ENCODE measurements at regions not wholly inside any gene's neighbourhood (a gene's known extent, or its start where the extent isn't known, plus 50 kb on each side); places are given as distances from the start of the nearest gene placed in this dataset.

- DNase-seq = no peak
These were observed 331.5 kb downstream of the ENC1 start for GRCh38 chr5:74309050-74309449.

DNA sequence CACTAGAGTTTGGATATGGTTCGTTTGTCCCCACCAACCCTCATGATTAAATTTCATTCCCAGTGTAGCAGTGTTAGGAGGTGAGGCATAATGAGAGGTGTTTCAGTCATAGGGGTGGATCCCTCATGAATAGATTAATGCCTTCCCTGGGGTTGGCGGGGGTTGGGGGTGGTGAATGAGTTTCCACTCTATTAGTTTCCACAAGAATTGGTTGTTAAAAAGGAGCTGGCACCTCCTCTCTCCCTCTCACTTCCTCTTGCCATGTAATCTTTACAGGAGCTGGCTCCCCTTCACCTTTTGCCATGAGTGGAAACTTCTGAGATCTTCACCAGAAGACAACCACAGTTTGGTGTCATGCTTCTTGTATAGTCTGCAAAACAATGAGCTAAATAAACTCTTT is 333.7 kb downstream of the ENC1 start:
- DNase-seq = no peak

- no peak for DNase-seq
These were observed 336.0 kb downstream of the ENC1 start for GRCh38 chr5:74304536-74304935.

DNA sequence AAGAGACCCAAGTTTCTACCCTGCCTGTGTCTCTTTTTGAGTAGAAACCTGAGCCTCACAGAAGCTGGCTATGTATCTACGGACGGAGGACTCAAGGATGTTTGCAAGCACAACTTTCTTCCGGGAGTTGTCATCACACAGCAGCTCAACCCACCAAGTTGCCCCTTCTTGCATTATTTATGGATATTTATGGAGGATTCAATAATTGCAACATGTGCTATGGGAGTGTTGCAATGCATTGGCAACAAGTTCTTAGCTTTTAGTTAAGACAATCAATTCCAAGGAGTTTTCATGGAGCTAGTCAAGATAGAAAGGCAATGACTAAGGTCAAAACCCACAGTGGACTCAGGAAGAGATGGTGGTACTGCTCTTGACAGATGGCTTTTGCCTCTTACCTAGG is 336.9 kb downstream of the ENC1 start:
- no peak for DNase-seq

DNA sequence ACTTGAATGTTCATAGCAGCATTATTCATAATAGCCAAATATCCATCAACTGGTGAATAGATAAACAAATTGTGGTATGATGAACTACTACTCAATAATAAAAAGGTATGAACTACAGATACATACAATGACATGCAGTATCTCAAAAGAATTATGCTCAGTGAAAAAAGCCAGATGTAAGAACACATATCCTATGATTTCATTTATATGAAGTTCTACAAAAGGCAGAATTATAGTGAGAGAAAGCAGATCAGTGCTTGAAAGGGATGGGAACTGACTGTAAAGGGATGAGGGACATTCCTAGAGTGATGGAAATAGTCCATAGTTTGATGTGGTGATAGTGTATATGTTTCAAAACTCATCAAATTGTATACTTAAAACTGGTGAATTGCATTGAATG is 339.0 kb downstream of the ENC1 start:
- DNase-seq = no peak

GRCh38 chr5:74300808-74301389 is 339.6 kb downstream of the ENC1 start:
- no peak for DNase-seq

DNA sequence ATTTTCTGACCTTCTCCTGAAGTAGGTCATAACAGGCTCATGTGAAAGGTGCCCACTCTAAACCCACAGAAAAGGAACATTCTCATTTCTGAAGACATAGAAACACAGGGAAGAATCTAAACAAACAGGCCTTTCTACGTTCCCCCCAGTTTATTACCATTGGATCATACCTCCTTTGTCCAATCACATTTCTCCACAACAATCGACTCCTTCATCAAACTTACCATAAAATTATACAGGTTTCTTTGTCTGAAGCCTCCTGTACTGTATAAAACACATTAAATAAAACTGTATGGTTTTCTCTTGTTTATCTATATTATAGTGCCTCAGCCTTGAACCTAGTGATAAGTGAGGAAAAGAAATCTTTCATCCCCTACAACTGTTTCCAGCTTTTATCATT is 340.7 kb downstream of the ENC1 start:
- DNase-seq = no peak

DNA sequence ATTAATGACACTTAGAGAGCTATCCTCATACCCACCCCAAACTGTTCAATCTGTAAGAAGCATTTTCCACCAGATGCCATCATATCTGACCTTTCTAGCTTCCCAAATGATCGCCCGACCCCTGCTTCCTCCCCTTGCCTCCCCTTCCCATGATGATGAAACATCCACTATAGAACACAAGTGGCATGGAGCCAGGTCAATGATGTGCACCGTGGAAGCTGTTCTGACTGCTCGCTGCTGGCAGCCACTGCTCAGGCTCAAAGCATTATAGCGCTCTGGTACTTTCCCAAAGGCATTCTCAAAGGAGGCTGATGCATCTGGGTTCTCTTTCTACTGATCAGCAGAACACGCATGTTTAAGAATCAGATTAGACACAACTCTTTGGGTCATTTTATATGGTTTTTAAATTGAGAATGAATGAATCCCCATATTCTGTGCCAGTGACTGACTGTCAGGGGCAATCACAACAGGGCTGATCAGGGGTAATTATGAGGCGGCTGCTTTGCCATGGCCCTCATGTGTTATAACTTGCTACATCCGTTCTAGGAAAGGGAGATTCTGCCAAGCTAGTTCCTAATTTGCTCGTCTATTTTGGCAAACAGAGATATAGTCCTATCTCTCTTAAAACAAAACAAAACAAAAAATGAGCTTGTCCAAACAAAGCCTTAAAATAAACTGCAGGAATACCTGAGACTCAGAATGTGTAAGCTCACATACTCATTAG is 343.7 kb downstream of the ENC1 start:
- DNase-seq = no peak

- no peak for DNase-seq
These were observed 344.9 kb downstream of the ENC1 start for GRCh38 chr5:74295676-74296075.

DNA sequence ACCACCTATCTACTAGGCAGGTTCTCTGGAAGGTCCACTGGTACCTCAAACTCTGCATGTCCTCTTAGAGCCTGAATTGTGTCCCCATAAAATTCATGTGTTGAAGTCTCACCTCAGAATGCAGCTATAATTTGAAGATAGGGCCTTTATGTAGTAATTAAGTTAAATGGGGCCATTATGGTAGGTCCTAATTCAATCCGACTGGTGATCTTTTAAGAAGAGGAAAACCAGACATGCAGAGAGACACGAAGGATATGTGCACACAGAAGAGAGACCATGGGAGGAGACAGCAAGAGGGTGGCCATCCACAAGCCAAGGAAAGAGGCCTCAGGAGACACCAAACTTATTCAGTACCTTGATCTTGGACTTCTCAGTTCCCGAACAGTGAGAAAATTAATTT is 345.4 kb downstream of the ENC1 start:
- no peak for DNase-seq

GRCh38 chr5:74294231-74294705 is 346.3 kb downstream of the ENC1 start:
- no peak for DNase-seq

- DNase-seq = no peak
These were observed 347.3 kb downstream of the ENC1 start for GRCh38 chr5:74293182-74293581.

DNA sequence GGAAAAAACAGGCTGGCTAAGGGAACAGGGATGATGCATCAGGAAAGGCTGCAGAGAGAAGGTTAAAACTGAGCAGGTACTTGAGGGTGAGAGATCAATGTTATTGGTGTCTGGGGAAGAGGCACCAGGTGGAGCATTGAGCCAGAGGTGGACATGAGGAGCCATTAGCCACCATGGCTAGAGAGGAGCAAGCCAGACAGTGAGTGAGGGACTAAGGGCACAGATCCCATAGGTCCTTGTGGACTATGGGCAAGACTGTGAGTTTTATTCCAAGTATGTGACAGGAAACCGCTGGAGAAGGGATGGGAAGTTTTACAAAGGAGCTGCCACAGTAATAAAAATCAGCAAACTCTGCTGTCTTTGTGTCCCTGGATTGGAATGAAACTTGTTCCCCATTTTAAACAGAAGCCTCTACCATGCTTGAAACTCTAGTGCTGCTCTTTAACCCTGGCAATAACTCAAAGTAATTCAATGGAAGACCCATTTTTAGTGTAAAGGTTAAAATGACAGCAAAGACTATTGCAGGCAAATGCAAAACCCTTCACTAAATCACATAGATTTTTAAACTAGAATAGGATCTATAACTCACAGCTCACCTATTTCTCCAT is 349.8 kb downstream of the ENC1 start:
- no peak for DNase-seq

- no peak for DNase-seq
These were observed 350.8 kb downstream of the ENC1 start for GRCh38 chr5:74289691-74290090.

DNA sequence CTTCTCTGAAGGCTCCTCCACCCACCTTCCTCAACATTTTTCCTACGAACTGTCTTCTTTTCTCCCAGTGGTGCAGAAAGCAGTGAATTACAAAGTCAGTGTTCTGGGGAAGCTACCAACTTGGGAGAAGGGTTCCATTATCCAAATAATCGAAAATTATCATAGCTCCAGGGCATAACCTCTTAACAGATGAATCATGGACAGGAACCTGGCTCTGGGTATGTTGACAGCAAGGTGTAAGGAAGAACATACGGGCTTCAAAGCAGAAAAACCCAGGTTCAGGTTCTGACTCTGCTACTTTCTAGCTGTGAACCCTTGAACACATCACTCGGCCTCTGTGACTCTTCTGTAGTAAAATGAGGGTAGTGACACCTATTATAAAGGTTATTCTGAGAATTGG is 351.3 kb downstream of the ENC1 start:
- DNase-seq = no peak

DNA sequence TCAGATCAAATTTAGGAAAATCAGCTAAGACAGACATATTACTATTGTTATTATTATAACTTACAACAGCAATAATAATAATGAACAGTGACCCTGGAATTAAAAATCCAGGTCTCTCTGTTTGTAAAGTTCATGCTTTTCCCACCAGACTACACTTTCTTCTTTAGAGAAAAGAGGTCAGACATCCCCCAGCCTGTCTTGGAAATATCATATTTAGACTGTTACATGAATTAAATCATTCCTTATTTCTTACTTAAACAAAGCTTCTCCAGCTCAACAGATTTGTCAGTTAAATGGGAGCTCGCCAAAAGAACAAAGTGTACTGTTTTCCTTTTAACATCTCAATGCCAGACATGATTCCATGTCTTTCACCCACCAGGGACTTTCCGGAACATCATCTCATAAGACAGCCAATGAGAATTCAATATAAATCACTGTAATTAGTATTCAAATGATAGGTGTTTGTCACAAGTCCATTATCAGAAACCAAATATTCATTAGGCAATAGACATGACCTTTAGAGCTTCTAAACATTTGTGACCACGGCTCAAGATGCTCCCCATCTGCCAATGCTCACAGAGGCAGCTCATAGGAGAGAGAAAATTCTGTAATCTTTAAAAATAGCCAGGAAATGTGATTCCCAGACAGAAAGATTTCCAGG is 351.9 kb downstream of the ENC1 start:
- no peak for DNase-seq

DNA sequence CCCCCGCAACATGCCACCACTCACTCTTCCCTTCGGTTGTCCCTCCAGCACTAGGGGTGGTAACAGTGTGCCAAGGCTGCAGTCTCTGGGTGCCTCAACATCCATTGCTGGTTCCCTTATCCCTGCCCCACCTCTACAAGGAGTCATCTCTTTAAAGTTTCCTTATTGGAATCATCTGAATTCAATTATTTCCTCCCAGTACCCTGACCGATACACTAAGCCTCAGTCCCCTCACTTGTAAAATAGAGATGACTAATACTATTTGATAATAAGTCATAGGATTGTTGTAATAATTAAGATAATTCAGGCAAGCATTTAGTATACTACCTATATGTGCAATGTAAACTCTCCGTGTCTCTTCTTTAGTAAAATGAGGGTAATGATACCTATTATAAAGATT is 352.5 kb downstream of the ENC1 start:
- no peak for DNase-seq

GRCh38 chr5:74286734-74287695 is 353.5 kb downstream of the ENC1 start:
- no peak for DNase-seq

DNA sequence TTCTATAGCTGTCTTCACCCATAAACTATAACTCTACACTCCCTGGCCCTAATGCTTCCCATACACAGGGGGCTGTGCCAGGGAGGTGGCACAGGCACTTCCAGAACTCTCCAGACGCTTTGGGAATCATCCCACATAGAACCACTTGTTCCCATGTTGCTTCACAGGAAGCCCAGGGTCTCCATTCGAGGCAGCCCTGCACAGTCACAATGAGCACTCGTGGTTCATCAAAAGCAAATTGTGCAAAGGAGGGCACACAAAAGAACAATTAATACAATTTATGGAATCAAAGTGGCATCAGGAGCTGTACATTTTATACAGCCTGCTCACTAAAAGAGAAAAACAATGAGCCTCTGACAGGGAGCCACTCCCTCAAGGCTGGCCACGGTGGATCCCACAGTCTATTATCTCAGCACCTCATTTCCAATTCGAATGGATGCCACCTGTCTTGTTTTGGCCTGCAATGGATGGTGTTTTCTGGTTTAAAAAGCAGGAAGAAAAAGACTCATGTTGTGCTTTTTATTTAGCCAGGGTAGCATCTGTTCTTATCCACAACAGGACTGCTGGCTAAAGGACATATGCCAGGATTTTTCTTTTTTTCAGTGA is 354.8 kb downstream of the ENC1 start:
- no peak for DNase-seq

- DNase-seq = no peak
These were observed 358.0 kb downstream of the ENC1 start for GRCh38 chr5:74282490-74282889.

- no peak for DNase-seq
These were observed 359.4 kb downstream of the ENC1 start for GRCh38 chr5:74281166-74281565.

DNA sequence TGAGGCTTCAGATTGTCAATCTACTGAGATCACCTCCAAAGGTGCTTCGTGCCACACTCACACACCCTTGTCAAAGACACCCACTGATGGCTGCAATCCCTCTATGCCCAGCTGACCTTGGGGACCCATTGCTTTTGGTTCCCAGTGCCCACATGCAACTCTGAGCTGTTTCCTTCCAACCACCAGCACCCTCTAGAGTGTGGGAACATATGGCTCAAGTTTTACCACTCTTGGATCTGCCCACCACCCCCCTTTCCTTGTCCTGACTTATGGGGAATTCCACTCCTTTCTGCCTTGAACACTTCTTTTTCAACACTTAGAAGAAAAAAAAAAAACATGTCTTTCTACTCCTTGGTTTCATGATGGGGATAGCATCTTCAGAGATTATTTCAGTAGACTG is 360.2 kb downstream of the ENC1 start:
- DNase-seq = no peak
